OCI-LY1 (cell line): ENCODE measurements at regions not wholly inside any gene's neighbourhood (a gene's known extent, or its start where the extent isn't known, plus 50 kb on each side); places are given as distances from the start of the nearest gene placed in this dataset.

Experiments used
- H2AFZ ChIP-seq: fragments of 200-600 bp; sonication (generic), shearing (Covaris generic); 2 replicates; pipeline ENCODE4 v1.6.0; 2014; ENCODE audit warnings: antibody characterized with exemption, mild to moderate bottlenecking, low read length
- H3F3A ChIP-seq: fragments of 200-600 bp; sonication (generic), shearing (Covaris generic); 2 replicates; pipeline ENCODE4 v1.6.0; 2014; ENCODE audit warnings: mild to moderate bottlenecking, antibody characterized with exemption, low read length, moderate library complexity; ENCODE audit not compliant: insufficient read depth
- H3K27ac ChIP-seq: fragments of 200-600 bp; sonication (generic); 2 replicates; pipeline ENCODE4 v1.5.1; 2014; ENCODE audit warnings: low read length, mixed run types, mild to moderate bottlenecking, low read depth; ENCODE audit not compliant: poor library complexity, severe bottlenecking
- H3K27me3 ChIP-seq: fragments of 200-600 bp; sonication (generic); 2 replicates; pipeline ENCODE4 v1.6.0; 2014; ENCODE audit warnings: antibody characterized with exemption, mild to moderate bottlenecking, low read length, moderate library complexity; ENCODE audit not compliant: insufficient read depth
- H3K36me3 ChIP-seq: fragments of 200-600 bp; sonication (generic); 2 replicates; pipeline ENCODE4 v1.6.1; 2014; ENCODE audit warnings: mild to moderate bottlenecking, antibody characterized with exemption, low read length, moderate library complexity, mixed read lengths; ENCODE audit not compliant: insufficient read depth
- H3K4me1 ChIP-seq: fragments of 200-600 bp; sonication (generic); 2 replicates; pipeline ENCODE4 v1.5.1; 2014; ENCODE audit warnings: mild to moderate bottlenecking, low read length, moderate library complexity; ENCODE audit not compliant: insufficient read depth, severe bottlenecking
- H3K4me2 ChIP-seq: fragments of 200-600 bp; sonication (generic), shearing (Covaris generic); 2 replicates; pipeline ENCODE4 v1.6.1; 2014; ENCODE audit warnings: low read length
- H3K4me3 ChIP-seq: fragments of 200-600 bp; sonication (generic); 2 replicates; pipeline ENCODE4 v1.5.1; 2014; ENCODE audit warnings: low read length, low read depth, mild to moderate bottlenecking, mixed read lengths; ENCODE audit not compliant: poor library complexity, severe bottlenecking
- H3K79me2 ChIP-seq: fragments of 200-600 bp; shearing (Covaris generic); 2 replicates; pipeline ENCODE4 v1.6.1; 2016; ENCODE audit warnings: mixed run types, low read length, mixed read lengths; ENCODE audit not compliant: insufficient read depth
- H3K9ac ChIP-seq: fragments of 200-600 bp; sonication (generic), shearing (Covaris generic); 2 replicates; pipeline ENCODE4 v1.6.1; 2014; ENCODE audit warnings: mild to moderate bottlenecking, low read length, mixed read lengths
- H3K9me2 ChIP-seq: fragments of 200-600 bp; sonication (generic), shearing (Covaris generic); 2 replicates; pipeline ENCODE4 v1.6.1; 2014; ENCODE audit warnings: low read depth, mild to moderate bottlenecking, low read length, mixed read lengths
- H3K9me3 ChIP-seq: fragments of 200-600 bp; shearing (Covaris generic); 2 replicates; pipeline ENCODE4 v1.6.1; 2014; ENCODE audit warnings: low read length, mixed read lengths
- H4K20me1 ChIP-seq: fragments of 200-600 bp; sonication (generic), shearing (Covaris generic); 2 replicates; pipeline ENCODE4 v1.6.0; 2016; ENCODE audit warnings: mild to moderate bottlenecking, low read length; ENCODE audit not compliant: insufficient read depth
- EZH2 ChIP-seq: fragments of 200-600 bp; sonication (generic), shearing (Covaris generic); IDR thresholded peaks from 2 replicates; pipeline ENCODE4 v1.8.0; 2017; ENCODE audit warnings: borderline replicate concordance, mixed run types, mild to moderate bottlenecking, antibody characterized with exemption, low read length, moderate library complexity, mixed read lengths
- TF ChIP-seq, protein P1 (sequence below): fragments of 200-600 bp; sonication (generic), shearing (Covaris generic); IDR thresholded peaks from 2 replicates; pipeline ENCODE4 v1.5.1; 2017; ENCODE audit warnings: mild to moderate bottlenecking, antibody characterized with exemption, low read length, moderate library complexity, mixed read lengths

- Histone ChIP-seq H3K9ac (no peak overlapping the region), H3K79me2 (no peaks in the 10 kb centered on the region), H2AFZ (no peak overlapping the region), H3K9me2 (no peaks in the 10 kb centered on the region), H3K4me1 (no peaks in the 10 kb centered on the region), H3K9me3 (no peaks in the 10 kb centered on the region), H4K20me1 (no peaks in the 10 kb centered on the region), H3F3A (no peaks in the 10 kb centered on the region), H3K36me3 (no peaks in the 10 kb centered on the region), H3K27me3 (no peaks in the 10 kb centered on the region), H3K4me2 (no peak overlapping the region), H3K27ac (no peak overlapping the region), H3K4me3 (no peak overlapping the region)
- TF ChIP-seq, protein P1, sequence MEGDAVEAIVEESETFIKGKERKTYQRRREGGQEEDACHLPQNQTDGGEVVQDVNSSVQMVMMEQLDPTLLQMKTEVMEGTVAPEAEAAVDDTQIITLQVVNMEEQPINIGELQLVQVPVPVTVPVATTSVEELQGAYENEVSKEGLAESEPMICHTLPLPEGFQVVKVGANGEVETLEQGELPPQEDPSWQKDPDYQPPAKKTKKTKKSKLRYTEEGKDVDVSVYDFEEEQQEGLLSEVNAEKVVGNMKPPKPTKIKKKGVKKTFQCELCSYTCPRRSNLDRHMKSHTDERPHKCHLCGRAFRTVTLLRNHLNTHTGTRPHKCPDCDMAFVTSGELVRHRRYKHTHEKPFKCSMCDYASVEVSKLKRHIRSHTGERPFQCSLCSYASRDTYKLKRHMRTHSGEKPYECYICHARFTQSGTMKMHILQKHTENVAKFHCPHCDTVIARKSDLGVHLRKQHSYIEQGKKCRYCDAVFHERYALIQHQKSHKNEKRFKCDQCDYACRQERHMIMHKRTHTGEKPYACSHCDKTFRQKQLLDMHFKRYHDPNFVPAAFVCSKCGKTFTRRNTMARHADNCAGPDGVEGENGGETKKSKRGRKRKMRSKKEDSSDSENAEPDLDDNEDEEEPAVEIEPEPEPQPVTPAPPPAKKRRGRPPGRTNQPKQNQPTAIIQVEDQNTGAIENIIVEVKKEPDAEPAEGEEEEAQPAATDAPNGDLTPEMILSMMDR, result no peak
- TF ChIP-seq EZH2, result no peak
These were observed 433.8 kb upstream of the NOX3 start for GRCh38 chr6:155889410-155889809.

DNA sequence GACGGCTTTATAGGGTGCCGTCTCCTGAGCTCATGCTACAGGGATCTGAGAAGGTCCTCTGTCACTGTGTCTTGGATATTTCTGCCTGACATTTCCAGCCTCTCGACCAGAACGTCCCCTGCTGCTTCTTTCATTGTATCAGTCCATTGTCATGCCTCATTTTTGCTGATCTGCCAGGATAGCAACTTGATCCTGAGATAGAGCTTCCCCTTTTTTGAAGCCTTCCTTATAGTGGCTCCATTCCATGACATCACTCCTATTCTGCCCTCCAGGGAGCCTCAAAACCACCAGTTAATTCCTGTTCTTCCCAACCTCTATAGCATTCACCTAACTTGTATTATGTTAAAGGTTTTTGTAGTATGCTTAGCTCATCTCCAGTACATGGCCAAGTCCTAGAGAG is 431.8 kb upstream of the NOX3 start:
- no peak overlapping the region for H3K27ac ChIP-seq
- no peaks in the 10 kb centered on the region for H3F3A ChIP-seq
- H3K4me2 ChIP-seq, result no peak overlapping the region
- H3K9me2 ChIP-seq, result no peaks in the 10 kb centered on the region
- no peak for TF ChIP-seq EZH2
- TF ChIP-seq, protein P1, result no peak
- H3K36me3 ChIP-seq, result no peaks in the 10 kb centered on the region
- H3K4me1 ChIP-seq, result no peaks in the 10 kb centered on the region
- H3K4me3 ChIP-seq, result no peak overlapping the region
- no peak overlapping the region for H3K9ac ChIP-seq
- H3K27me3 ChIP-seq, result no peaks in the 10 kb centered on the region
- no peaks in the 10 kb centered on the region for H3K79me2 ChIP-seq
- no peak overlapping the region for H2AFZ ChIP-seq
- no peaks in the 10 kb centered on the region for H3K9me3 ChIP-seq
- H4K20me1 ChIP-seq, result no peaks in the 10 kb centered on the region

DNA sequence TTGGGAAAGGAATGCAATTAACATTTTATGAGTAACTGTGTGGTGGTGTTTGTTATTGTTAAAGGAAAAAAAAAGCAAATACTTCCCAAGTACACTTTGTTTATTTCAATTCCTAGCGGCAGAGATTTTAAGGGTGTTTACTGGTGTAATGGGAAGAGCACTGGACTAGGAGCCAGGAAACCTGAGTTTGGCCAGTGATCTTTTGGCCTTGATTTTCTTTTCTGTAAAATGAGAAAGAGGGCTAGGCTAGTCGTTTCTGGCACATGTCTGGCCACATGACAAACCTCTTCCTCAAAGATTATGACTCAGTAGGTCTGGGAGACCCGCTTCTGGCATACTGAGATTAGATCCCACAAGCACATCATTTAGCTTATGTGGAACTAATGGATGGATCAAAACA is 428.1 kb upstream of the NOX3 start:
- H3K4me3 ChIP-seq, result no peak overlapping the region
- no peak overlapping the region for H3K9ac ChIP-seq
- H3K4me2 ChIP-seq, result no peak overlapping the region
- H3K27me3 ChIP-seq, result no peaks in the 10 kb centered on the region
- no peaks in the 10 kb centered on the region for H3K79me2 ChIP-seq
- H3K9me3 ChIP-seq, result no peaks in the 10 kb centered on the region
- H3K27ac ChIP-seq, result no peak overlapping the region
- no peaks in the 10 kb centered on the region for H4K20me1 ChIP-seq
- no peaks in the 10 kb centered on the region for H3K36me3 ChIP-seq
- TF ChIP-seq, protein P1, result no peak
- no peak for TF ChIP-seq EZH2
- H2AFZ ChIP-seq, result no peak overlapping the region
- H3K9me2 ChIP-seq, result no peaks in the 10 kb centered on the region
- H3K4me1 ChIP-seq, result no peaks in the 10 kb centered on the region
- no peaks in the 10 kb centered on the region for H3F3A ChIP-seq
